HG03045 (cell line): ENCODE measurements at regions not wholly inside any gene's neighbourhood (a gene's known extent, or its start where the extent isn't known, plus 50 kb on each side); places are given as distances from the start of the nearest gene placed in this dataset.

Experiments used
- ATAC-seq: cut with Tn5 transposase; IDR thresholded peaks from one replicate; pipeline ENCODE4 v1.9.1; 2021; ENCODE audit warnings: mild to moderate bottlenecking, moderate library complexity; ENCODE audit not compliant: unreplicated experiment

GRCh38 chr10:90435296-90435695 is 422.5 kb downstream of the HTR7 start:
- no peak for ATAC-seq

GRCh38 chr10:90437452-90437851 is 420.4 kb downstream of the HTR7 start:
- ATAC-seq = no peak

GRCh38 chr10:90440870-90441269 is 417.0 kb downstream of the HTR7 start:
- no peak for ATAC-seq

GRCh38 chr10:90443342-90443741 is 414.5 kb downstream of the HTR7 start:
- ATAC-seq = no peak

- no peak for ATAC-seq
These were observed 410.0 kb downstream of the HTR7 start for GRCh38 chr10:90447831-90448230.

- no peak for ATAC-seq
These were observed 407.0 kb downstream of the HTR7 start for GRCh38 chr10:90450797-90451196.

GRCh38 chr10:90451283-90451682 is 406.6 kb downstream of the HTR7 start:
- no peak for ATAC-seq

GRCh38 chr10:90458054-90458453 is 399.8 kb downstream of the HTR7 start:
- no peak for ATAC-seq

GRCh38 chr10:90458571-90458970 is 399.3 kb downstream of the HTR7 start:
- ATAC-seq = no peak

- ATAC-seq = no peak
These were observed 396.2 kb downstream of the HTR7 start for GRCh38 chr10:90461437-90462155.

GRCh38 chr10:90462749-90463470 is 394.9 kb downstream of the HTR7 start:
- no peak for ATAC-seq

- ATAC-seq = no peak
These were observed 393.5 kb downstream of the HTR7 start for GRCh38 chr10:90464329-90464728.

- no peak for ATAC-seq
These were observed 386.9 kb downstream of the HTR7 start for GRCh38 chr10:90470966-90471365.

GRCh38 chr10:90480466-90480865 is 377.4 kb downstream of the HTR7 start:
- no peak for ATAC-seq

GRCh38 chr10:90481326-90481923 is 376.4 kb downstream of the HTR7 start:
- no peak for ATAC-seq

GRCh38 chr10:90484518-90484917 is 373.3 kb downstream of the HTR7 start:
- ATAC-seq = no peak

- ATAC-seq = no peak
These were observed 363.7 kb downstream of the HTR7 start for GRCh38 chr10:90494183-90494582.

GRCh38 chr10:90504172-90504571 is 353.7 kb downstream of the HTR7 start:
- ATAC-seq = no peak

GRCh38 chr10:90526721-90527120 is 331.1 kb downstream of the HTR7 start:
- no peak for ATAC-seq

GRCh38 chr10:90530521-90530920 is 327.3 kb downstream of the HTR7 start:
- ATAC-seq = no peak

- no peak for ATAC-seq
These were observed 300.5 kb downstream of the HTR7 start for GRCh38 chr10:90557385-90557784.

GRCh38 chr10:90560331-90560730 is 297.5 kb downstream of the HTR7 start:
- ATAC-seq = no peak
